ENCODE measurements at regions not wholly inside any gene's neighbourhood (a gene's known extent, or its start where the extent isn't known, plus 50 kb on each side); places are given as distances from the start of the nearest gene placed in this dataset.

DNA sequence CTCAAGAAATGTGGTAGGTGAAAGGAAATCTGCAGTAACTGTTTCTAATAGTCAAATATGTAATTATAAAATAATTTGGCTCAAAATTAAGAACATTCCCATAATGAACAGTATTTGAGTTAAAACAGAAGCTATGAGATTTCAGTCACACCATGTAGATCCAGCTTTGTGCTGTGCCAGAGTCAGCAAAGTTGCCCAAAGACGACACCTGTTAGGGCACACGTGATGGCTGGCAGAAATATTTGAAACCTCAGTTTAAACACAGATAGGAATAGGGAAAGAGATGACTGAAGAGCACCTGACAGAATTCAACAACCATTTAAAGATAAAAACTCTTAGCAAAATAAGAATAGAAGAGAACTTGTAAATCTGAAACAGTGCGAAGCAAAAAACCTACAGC is 129.3 kb downstream of the CD83 start:
- no peak for DNase-seq
- Histone ChIP-seq H3K4me1 (no peaks in the 10 kb centered on the region), H3K27me3 (no peaks in the 10 kb centered on the region), H3K4me3 (no peak overlapping the region), H3K36me3 (no peaks in the 10 kb centered on the region), H3K9me3 (no peaks in the 10 kb centered on the region), H3K27ac (no peak overlapping the region)
- no peak for TF ChIP-seq POLR2A (IDR thresholded peaks at IDR 0.05)
- intact Hi-C loops (cut with DNase I) = no loop called here
- WGBS, 2 donors = 92 to 93% methylated on average over 3 of the region's 3 CpGs

DNA sequence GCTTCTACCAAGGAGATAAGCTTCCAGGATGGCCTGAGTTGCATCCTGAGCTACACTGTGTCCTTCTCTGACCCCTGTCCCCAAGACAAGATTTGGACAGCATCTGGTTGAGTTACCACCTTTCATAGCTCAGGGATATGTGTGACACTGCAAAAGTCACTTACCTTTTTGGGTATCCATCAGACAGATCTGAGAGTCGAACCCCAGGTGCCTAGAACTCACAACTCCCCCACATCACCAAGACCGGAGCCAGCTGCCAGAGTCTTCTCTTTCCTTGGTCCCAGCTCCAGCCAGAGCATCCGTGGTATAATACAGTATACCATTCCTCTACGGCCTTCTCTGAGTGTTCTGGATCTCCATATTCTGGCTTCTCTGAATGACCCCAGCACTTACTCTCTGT is 133.0 kb downstream of the CD83 start:
- Histone ChIP-seq H3K4me1 (no peaks in the 10 kb centered on the region), H3K36me3 (no peaks in the 10 kb centered on the region), H3K27me3 (no peaks in the 10 kb centered on the region), H3K9me3 (no peaks in the 10 kb centered on the region), H3K27ac (no peak overlapping the region), H3K4me3 (no peak overlapping the region)
- TF ChIP-seq POLR2AphosphoS5 (IDR thresholded peaks at IDR 0.05) = no peak
- no peak for TF ChIP-seq EP300 (IDR thresholded peaks at IDR 0.05)
- no peak for TF ChIP-seq POLR2A (IDR thresholded peaks at IDR 0.05)
- TF ChIP-seq, protein P1, sequence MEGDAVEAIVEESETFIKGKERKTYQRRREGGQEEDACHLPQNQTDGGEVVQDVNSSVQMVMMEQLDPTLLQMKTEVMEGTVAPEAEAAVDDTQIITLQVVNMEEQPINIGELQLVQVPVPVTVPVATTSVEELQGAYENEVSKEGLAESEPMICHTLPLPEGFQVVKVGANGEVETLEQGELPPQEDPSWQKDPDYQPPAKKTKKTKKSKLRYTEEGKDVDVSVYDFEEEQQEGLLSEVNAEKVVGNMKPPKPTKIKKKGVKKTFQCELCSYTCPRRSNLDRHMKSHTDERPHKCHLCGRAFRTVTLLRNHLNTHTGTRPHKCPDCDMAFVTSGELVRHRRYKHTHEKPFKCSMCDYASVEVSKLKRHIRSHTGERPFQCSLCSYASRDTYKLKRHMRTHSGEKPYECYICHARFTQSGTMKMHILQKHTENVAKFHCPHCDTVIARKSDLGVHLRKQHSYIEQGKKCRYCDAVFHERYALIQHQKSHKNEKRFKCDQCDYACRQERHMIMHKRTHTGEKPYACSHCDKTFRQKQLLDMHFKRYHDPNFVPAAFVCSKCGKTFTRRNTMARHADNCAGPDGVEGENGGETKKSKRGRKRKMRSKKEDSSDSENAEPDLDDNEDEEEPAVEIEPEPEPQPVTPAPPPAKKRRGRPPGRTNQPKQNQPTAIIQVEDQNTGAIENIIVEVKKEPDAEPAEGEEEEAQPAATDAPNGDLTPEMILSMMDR (IDR thresholded peaks at IDR 0.05) = no peak
- intact Hi-C loops (cut with DNase I) = no loop called here
- DNase-seq = no peak
- 94 to 96% methylated on average over 4 of the region's 4 CpGs for WGBS, 2 donors

DNA sequence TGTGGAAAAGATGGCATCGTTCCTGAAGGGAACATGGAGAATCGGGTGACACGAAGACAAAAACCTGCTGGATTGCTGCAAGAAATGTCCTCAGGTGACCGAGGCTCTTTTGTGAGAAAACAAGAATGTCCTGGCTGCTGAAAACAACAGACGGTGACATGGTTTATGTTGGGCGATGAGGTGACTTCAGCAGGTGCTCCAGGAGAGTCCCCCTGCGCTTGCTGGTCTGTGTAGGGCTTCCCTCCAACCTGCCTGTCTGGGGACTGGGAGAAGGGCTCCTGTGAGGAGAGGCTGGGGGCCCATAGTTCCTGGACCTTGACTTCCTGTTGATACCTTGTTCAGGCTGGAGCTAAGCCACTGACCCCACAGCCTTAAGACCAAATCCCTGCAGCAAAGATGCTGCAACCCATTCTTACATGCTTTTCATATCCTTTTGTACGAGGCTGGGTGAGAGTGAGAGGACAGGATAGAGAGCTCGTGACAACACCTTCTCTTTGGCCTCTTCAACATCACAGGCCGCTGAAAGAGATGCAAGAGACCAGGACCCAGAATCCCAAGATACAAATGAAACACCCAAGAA is 134.8 kb downstream of the CD83 start:
- no peak overlapping the region for H3K4me3 ChIP-seq
- no peak for TF ChIP-seq POLR2AphosphoS5 (IDR thresholded peaks at IDR 0.05)
- no peak for TF ChIP-seq EP300 (IDR thresholded peaks at IDR 0.05)
- H3K36me3 ChIP-seq = no peaks in the 10 kb centered on the region
- no peaks in the 10 kb centered on the region for H3K9me3 ChIP-seq
- H3K27me3 ChIP-seq = no peaks in the 10 kb centered on the region
- H3K4me1 ChIP-seq = no peaks in the 10 kb centered on the region
- H3K27ac ChIP-seq = no peak overlapping the region
- 95% methylated on average over 10 of the region's 10 CpGs for WGBS, 2 donors
- DNase-seq = no peak
- intact Hi-C loops (cut with DNase I) = no loop called here

- 65 to 89% methylated on average over 7 of the region's 7 CpGs for WGBS, 2 donors
- no peaks in the 10 kb centered on the region for H3K36me3 ChIP-seq
- DNase-seq = no peak
- H3K27ac ChIP-seq = no peak overlapping the region
- intact Hi-C loops (cut with DNase I) = no loop called here
- H3K4me1 ChIP-seq = no peaks in the 10 kb centered on the region
- H3K27me3 ChIP-seq = no peaks in the 10 kb centered on the region
- TF ChIP-seq POLR2A (IDR thresholded peaks at IDR 0.05) (no peak), POLR2AphosphoS5 (IDR thresholded peaks at IDR 0.05) (no peak), EP300 (IDR thresholded peaks at IDR 0.05) (no peak)
- TF ChIP-seq, protein P1 (IDR thresholded peaks at IDR 0.05) = no peak
- no peak overlapping the region for H3K4me3 ChIP-seq
- no peaks in the 10 kb centered on the region for H3K9me3 ChIP-seq
These were observed 136.9 kb downstream of the CD83 start for GRCh38 chr6:14254505-14254904.

DNA sequence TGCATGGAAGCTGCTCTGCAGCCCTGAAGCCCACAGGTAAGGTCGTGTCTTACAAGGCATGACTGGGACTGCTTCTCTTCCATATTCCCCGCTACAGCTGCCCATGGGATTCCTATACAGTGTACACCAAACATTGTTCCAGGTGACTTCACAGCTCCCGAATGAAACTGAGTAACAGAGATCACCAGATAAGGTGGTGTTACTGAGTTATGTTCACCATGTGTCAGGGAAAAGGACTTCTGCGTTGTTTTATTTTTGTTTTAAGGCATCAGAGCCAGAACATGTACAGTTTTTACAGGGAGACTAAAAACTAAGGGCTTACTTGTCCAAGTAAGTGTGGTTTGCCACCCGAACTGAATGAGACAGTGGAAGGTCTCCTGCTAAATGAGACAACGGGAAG is 138.3 kb downstream of the CD83 start:
- Histone ChIP-seq H3K4me3 (no peak overlapping the region), H3K4me1 (no peaks in the 10 kb centered on the region), H3K27ac (no peak overlapping the region), H3K27me3 (no peaks in the 10 kb centered on the region), H3K9me3 (peaks cover 0 to 2% (median 0%) of the 10 kb centered on the region in 4 donors), H3K36me3 (no peaks in the 10 kb centered on the region)
- intact Hi-C loops (cut with DNase I) = no loop called here
- no peak for DNase-seq
- TF ChIP-seq, protein P1 (IDR thresholded peaks at IDR 0.05) = no peak
- no peak for TF ChIP-seq POLR2A (IDR thresholded peaks at IDR 0.05)
- no peak for TF ChIP-seq POLR2AphosphoS5 (IDR thresholded peaks at IDR 0.05)
- no peak for TF ChIP-seq EP300 (IDR thresholded peaks at IDR 0.05)
- 93% methylated on average over 6 of the region's 6 CpGs for WGBS, 2 donors

DNA sequence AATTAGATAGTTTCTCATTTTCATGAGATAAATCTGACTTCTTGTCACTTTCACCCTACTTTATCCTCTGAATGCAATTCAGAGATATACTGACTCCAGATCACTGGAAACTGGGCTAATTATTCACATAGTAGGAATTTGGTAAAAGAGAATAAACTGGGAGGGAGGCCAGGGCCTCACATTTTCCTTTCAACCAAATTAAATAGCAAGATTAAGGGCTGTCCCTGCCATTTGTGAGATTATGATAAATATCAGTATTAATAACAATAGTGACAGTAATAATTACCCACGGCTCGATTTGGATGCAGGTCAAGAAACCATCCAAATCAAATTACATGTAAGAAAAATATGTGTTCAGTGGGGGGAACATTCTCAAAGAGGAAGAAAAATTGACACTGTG is 140.5 kb downstream of the CD83 start:
- WGBS, 2 donors = 77 to 87% methylated on average over 2 of the region's 2 CpGs

More for the DNA sequence above, 140.5 kb downstream of the CD83 start:
- TF ChIP-seq EP300 (IDR thresholded peaks at IDR 0.05) = no peak
- Histone ChIP-seq H3K36me3 (no peaks in the 10 kb centered on the region), H3K9me3 (peaks cover 0 to 7% (median 0%) of the 10 kb centered on the region in 4 donors), H3K4me3 (no peak overlapping the region), H3K27me3 (no peaks in the 10 kb centered on the region), H3K27ac (no peak overlapping the region), H3K4me1 (no peaks in the 10 kb centered on the region)
- intact Hi-C loops (cut with DNase I) = no loop called here
- DNase-seq = no peak

Measured in sigmoid colon (tissue), 6 donors.